ENCODE measurements at regions not wholly inside any gene's neighbourhood (a gene's known extent, or its start where the extent isn't known, plus 50 kb on each side); places are given as distances from the start of the nearest gene placed in this dataset.

- H3K9me3 ChIP-seq: no peaks in the 10 kb centered on the region
- no peaks in the 10 kb centered on the region for H3K36me3 ChIP-seq
- no peak for DNase-seq
- H3K4me1 ChIP-seq: no peaks in the 10 kb centered on the region
- no peak for TF ChIP-seq CTCF (IDR thresholded peaks at IDR 0.05; ENCODE audit: low read depth, low read length)
- H3K27me3 ChIP-seq: no peaks in the 10 kb centered on the region
- no peak overlapping the region for H3K4me3 ChIP-seq (ENCODE audit: low read depth, low read length)
Observed at GRCh38 chr6:157763129-157763903, 59.7 kb upstream of the SNX9 start.

- H3K4me3 ChIP-seq (ENCODE audit: low read depth, low read length): no peak overlapping the region
Observed at GRCh38 chr6:157763904-157764177, 59.2 kb upstream of the SNX9 start.

GRCh38 chr6:157764178-157765068 is 58.6 kb upstream of the SNX9 start:
- Histone ChIP-seq H3K27me3 (no peaks in the 10 kb centered on the region), H3K4me3 (ENCODE audit: low read depth, low read length) (no peak overlapping the region), H3K9me3 (no peaks in the 10 kb centered on the region), H3K36me3 (no peaks in the 10 kb centered on the region), H3K4me1 (no peaks in the 10 kb centered on the region)
- TF ChIP-seq CTCF (IDR thresholded peaks at IDR 0.05; ENCODE audit: low read depth, low read length): no peak
- peak; percentile 29 for DNase-seq

More at GRCh38 chr6:157763904-157764177, 59.2 kb upstream of the SNX9 start:
- no peak for TF ChIP-seq CTCF (IDR thresholded peaks at IDR 0.05; ENCODE audit: low read depth, low read length)
- no peaks in the 10 kb centered on the region for H3K36me3 ChIP-seq
- no peaks in the 10 kb centered on the region for H3K27me3 ChIP-seq
- no peak for DNase-seq
- H3K4me1 ChIP-seq: no peaks in the 10 kb centered on the region
- no peaks in the 10 kb centered on the region for H3K9me3 ChIP-seq

GRCh38 chr6:157766901-157767774 is 55.9 kb upstream of the SNX9 start:
- TF ChIP-seq CTCF (IDR thresholded peaks at IDR 0.05; ENCODE audit: low read depth, low read length): no peak
- no peaks in the 10 kb centered on the region for H3K9me3 ChIP-seq
- H3K27me3 ChIP-seq: no peaks in the 10 kb centered on the region
- no peaks in the 10 kb centered on the region for H3K36me3 ChIP-seq
- no peak for DNase-seq
- no peaks in the 10 kb centered on the region for H3K4me1 ChIP-seq
- H3K4me3 ChIP-seq (ENCODE audit: low read depth, low read length): no peak overlapping the region

- DNase-seq: no peak
- no peaks in the 10 kb centered on the region for H3K4me1 ChIP-seq
- no peaks in the 10 kb centered on the region for H3K36me3 ChIP-seq
- H3K27me3 ChIP-seq: no peaks in the 10 kb centered on the region
- H3K9me3 ChIP-seq: no peaks in the 10 kb centered on the region
- no peak overlapping the region for H3K4me3 ChIP-seq (ENCODE audit: low read depth, low read length)
- no peak for TF ChIP-seq CTCF (IDR thresholded peaks at IDR 0.05; ENCODE audit: low read depth, low read length)
Observed at GRCh38 chr6:157767775-157768156, 55.3 kb upstream of the SNX9 start.

Measured in BE2C (cell line).